Endothelial cell (in vitro differentiated cells): ENCODE measurements at regions not wholly inside any gene's neighbourhood (a gene's known extent, or its start where the extent isn't known, plus 50 kb on each side); places are given as distances from the start of the nearest gene placed in this dataset.

Source experiments
- DNase-seq: peaks from one replicate; pipeline ENCODE4 v3.0.0; 2021; ENCODE audit warnings: low spot score
- H3K27ac Mint-ChIP-seq: one replicate; pipeline ENCODE4 v1.8.0; 2021; ENCODE audit warnings: mixed read lengths, inconsistent platforms; ENCODE audit not compliant: unreplicated experiment
- H3K27me3 Mint-ChIP-seq: one replicate; pipeline ENCODE4 v1.8.0; 2021; ENCODE audit warnings: mild to moderate bottlenecking, moderate library complexity, mixed read lengths, inconsistent platforms; ENCODE audit not compliant: unreplicated experiment
- H3K36me3 Mint-ChIP-seq: one replicate; pipeline ENCODE4 v1.8.0; 2021; ENCODE audit warnings: mild to moderate bottlenecking, low read depth, mixed read lengths, inconsistent platforms; ENCODE audit not compliant: unreplicated experiment
- H3K4me1 Mint-ChIP-seq: one replicate; pipeline ENCODE4 v1.8.0; 2021; ENCODE audit warnings: mild to moderate bottlenecking, mixed read lengths, inconsistent platforms; ENCODE audit not compliant: unreplicated experiment
- H3K4me3 Mint-ChIP-seq: one replicate; pipeline ENCODE4 v1.8.0; 2021; ENCODE audit warnings: mild to moderate bottlenecking, mixed read lengths, inconsistent platforms; ENCODE audit not compliant: unreplicated experiment
- H3K9me3 Mint-ChIP-seq: one replicate; pipeline ENCODE4 v1.8.0; 2021; ENCODE audit warnings: mixed read lengths, inconsistent platforms; ENCODE audit not compliant: unreplicated experiment
- TF ChIP-seq, protein P1 (sequence below): fragments of 200-600 bp; sonication (generic); IDR thresholded peaks from one replicate; pipeline ENCODE4 v1.5.0; 2021; ENCODE audit warnings: antibody characterized with exemption; ENCODE audit not compliant: unreplicated experiment

DNA sequence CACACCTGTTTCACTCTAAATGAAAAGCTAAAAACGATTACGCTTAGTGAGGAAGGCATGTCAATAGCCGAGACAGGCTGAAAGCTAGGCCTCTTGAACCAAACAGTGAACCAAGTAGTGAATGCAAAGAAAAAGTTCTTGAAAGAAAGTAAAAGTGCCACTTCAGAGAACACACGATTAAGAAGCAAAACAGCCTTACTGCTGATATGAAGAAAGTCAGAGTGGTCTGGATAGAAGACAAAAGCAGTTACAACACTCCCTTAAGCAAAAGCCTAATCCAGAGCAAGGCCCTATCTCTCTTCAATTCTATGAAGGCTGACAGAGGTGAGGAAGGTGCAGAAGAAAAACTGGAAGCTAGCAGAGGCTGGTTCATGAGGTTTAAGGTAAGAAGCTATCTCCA lies 130.7 kb downstream of the SIPA1L2 start:
- Mint-ChIP-seq H3K36me3 (peaks cover 18% of the 10 kb centered on the region), H3K9me3 (no peaks in the 10 kb centered on the region), H3K27me3 (peaks cover 5% of the 10 kb centered on the region), H3K4me1 (peaks cover 47% of the 10 kb centered on the region), H3K27ac (peak overlapping the region; percentile 22), H3K4me3 (no peak overlapping the region)
- DNase-seq: no peak
- TF ChIP-seq, protein P1, sequence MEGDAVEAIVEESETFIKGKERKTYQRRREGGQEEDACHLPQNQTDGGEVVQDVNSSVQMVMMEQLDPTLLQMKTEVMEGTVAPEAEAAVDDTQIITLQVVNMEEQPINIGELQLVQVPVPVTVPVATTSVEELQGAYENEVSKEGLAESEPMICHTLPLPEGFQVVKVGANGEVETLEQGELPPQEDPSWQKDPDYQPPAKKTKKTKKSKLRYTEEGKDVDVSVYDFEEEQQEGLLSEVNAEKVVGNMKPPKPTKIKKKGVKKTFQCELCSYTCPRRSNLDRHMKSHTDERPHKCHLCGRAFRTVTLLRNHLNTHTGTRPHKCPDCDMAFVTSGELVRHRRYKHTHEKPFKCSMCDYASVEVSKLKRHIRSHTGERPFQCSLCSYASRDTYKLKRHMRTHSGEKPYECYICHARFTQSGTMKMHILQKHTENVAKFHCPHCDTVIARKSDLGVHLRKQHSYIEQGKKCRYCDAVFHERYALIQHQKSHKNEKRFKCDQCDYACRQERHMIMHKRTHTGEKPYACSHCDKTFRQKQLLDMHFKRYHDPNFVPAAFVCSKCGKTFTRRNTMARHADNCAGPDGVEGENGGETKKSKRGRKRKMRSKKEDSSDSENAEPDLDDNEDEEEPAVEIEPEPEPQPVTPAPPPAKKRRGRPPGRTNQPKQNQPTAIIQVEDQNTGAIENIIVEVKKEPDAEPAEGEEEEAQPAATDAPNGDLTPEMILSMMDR: no peak

DNA sequence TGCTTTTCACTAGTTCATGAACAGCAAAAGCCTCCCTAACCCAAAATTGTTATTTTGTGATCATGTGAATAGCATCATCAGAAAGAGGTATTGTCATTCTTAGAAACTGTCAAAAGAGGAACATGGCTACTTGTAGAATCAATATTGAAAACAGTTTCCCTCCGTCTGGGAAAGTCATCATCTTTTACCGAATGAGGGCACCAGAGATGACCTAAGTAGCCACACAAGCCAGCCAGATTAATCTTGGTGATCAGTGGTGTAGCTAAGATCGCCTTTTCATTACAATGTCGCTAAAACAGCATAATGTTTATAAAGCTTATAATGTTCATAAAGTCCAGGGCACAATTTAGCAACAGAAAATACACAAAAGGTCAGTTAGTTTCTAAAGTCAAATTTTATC lies 136.1 kb downstream of the SIPA1L2 start:
- Mint-ChIP-seq H3K27me3 (peaks cover 4% of the 10 kb centered on the region), H3K9me3 (no peaks in the 10 kb centered on the region), H3K27ac (no peak overlapping the region), H3K36me3 (peaks cover 38% of the 10 kb centered on the region), H3K4me3 (no peak overlapping the region), H3K4me1 (peaks cover 11% of the 10 kb centered on the region)
- TF ChIP-seq, protein P1: no peak
- no peak for DNase-seq

DNA sequence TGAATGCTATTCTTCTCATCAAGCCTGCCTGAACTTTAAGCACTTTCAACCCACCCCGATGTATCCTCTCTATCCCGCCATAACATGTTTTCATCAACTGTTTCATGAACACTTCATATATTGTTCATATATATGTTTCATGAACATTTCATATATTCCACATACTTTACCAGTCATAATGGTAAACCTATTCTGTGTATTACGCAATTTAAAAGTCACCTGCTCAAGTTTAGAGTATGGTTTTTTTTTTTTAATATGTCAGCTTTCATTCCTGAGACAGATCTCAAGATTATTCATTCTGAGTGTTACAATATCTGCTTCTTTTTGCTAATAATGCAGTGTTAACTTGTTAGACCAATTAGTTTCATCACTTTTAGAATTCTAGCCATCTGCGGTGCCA lies 140.7 kb downstream of the SIPA1L2 start:
- Mint-ChIP-seq H3K9me3 (no peaks in the 10 kb centered on the region), H3K4me3 (no peak overlapping the region), H3K27ac (no peak overlapping the region), H3K4me1 (peaks cover 3% of the 10 kb centered on the region), H3K36me3 (peaks cover 59% of the 10 kb centered on the region), H3K27me3 (peaks cover 4% of the 10 kb centered on the region)
- TF ChIP-seq, protein P1: no peak
- DNase-seq: no peak

DNA sequence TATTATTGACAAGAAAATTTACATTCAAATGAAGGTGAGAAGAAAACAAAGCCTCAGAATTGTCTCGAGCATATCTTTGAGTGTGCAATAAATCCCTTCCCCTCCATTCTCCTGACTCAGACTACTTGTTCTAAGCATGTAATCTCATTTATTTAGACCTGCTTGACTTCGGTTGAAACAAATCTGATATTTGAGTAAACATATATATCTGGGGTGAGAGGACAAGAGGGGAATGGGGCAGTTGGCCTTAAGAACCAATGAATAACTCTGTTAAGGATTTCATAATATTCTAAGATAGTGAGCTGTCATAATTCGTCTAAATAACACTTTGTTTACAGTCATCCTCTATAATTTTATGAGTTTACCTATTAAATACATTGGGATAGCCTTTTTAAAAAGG lies 142.7 kb downstream of the SIPA1L2 start:
- DNase-seq: no peak
- H3K27ac Mint-ChIP-seq: no peak overlapping the region
- TF ChIP-seq, protein P1: no peak

DNA sequence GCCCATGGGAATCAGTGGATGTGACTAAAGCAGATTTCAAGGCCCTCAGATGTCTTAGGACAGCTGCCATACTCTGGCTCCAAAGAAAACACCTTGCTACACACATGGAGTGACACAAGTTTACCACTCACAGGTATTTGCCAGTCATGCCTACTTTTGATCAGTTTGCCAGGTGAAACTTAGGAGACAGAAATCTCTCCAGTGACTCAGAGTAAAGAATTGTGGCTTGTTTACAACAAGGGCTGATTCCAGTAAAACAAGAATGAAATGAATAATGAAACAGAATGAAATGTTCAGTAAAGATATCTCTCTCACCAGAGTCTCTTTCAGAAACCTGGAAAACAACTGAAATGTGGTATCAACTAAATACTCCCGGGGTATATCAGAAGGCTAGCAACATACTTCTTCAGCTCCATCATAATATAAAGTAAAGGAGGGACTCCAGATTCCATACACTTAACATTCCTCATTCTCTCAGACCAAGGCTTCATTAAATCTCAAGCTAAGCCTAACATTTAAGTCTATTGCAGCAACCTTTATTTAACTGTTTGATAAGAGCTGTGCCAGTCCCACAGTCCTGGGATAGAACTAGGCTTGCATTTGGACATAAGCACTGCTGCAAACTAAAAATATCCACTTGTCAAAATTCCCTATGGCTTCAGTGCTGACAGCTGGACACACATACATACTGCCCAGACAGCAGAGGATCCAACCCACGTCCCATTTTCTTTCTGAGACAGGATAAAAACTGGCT lies 143.3 kb downstream of the SIPA1L2 start:
- DNase-seq: no peak
- H3K36me3 Mint-ChIP-seq: peaks cover 61% of the 10 kb centered on the region

More for the DNA sequence above, 142.7 kb downstream of the SIPA1L2 start:
- Mint-ChIP-seq H3K9me3 (no peaks in the 10 kb centered on the region), H3K4me3 (no peak overlapping the region), H3K27me3 (peaks cover 3% of the 10 kb centered on the region), H3K4me1 (peaks cover 12% of the 10 kb centered on the region), H3K36me3 (peaks cover 57% of the 10 kb centered on the region)

More for the DNA sequence above, 143.3 kb downstream of the SIPA1L2 start:
- Mint-ChIP-seq H3K9me3 (no peaks in the 10 kb centered on the region), H3K4me3 (no peak overlapping the region), H3K27ac (no peak overlapping the region), H3K27me3 (peaks cover 3% of the 10 kb centered on the region), H3K4me1 (peaks cover 12% of the 10 kb centered on the region)
- TF ChIP-seq, protein P1: no peak
